Umbilical cord (tissue), 1 donor: ENCODE measurements at regions not wholly inside any gene's neighbourhood (a gene's known extent, or its start where the extent isn't known, plus 50 kb on each side); places are given as distances from the start of the nearest gene placed in this dataset.
"Not testable (repeated sequence)": the region's sequence is repeated elsewhere in the genome, so short reads cannot be mapped to it uniquely, and the experiment has no call there.

Experiments
- DNase-seq: peaks from one replicate; pipeline ENCODE4 v3.0.0-alpha.2; 2015; ENCODE audit warnings: low spot score

DNA sequence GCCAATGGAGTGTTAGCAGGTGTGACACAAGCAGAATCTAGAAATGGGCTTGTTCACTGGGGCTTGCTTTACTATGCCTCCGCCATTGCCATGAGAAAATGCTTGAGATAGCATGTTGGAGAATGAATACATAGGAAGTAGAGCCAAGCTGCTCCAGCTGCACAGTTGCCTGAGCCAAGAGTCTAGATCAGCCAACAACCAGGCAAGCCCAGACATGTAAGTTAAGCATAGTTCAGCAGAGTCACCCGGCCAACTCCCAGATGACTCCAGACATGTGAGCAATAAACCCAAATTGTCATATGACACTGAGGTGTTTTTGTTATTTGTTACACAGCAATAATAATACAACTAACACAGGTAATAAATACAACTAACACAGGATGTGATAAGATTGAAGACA is 167.9 kb downstream of the HAO1 start:
- no peak for DNase-seq

DNA sequence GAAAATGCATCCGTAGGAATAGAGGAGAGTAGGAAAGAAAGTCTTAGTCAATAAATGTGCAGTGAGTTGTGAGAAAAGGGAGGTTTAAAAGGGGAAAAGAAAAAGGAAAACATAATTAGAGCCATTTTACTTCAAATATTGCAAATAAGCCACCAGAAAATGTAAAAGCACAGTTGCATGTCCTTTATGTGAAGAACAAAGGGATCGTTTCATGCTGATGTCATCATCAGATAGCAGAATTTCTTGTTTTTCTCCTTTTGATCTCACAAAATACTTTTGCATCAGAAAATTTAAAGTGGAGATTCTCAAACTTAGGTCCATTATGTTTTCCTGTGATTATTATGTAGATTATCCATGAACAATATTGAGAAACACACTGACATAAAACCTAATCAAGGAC is 166.7 kb downstream of the HAO1 start:
- DNase-seq: no peak

DNA sequence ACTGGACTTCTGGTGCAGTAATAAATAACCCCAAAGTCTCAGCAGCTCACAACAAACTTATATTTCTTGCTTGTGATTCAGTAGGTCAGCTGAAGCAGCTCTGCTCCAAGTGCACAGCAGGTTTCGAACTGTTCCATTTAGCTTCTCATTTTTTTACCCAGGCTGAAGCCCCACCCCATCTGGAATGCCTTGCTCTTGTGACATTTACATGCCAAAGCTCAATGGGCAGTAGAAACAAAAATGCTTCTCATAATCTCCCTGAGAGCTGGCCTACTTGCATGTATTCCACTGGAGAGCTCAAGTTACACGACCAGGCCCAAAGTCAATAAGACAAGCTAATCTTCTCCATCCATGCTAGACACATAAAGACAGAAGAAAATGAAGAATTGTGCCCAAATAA is 165.2 kb downstream of the HAO1 start:
- no peak for DNase-seq

DNA sequence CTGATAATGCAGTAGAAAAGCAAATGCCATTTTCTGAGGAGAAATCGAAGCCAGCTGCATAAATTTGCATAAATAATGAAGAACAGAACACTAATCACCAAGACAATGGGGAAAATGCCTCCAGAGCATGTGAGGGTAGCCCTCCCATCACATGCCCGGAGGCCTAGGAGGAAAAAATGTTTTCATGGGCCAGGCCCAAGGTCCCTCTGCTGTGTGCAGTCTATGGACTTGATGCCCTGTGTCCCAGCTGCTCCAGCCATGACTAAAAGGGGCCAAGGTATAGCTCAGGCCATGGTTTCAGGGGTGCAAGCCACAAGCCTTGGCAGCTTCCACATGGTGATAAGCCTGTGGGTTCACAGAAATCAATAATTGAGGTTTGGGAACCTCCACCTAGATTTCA is 164.1 kb downstream of the HAO1 start:
- DNase-seq: no peak

DNA sequence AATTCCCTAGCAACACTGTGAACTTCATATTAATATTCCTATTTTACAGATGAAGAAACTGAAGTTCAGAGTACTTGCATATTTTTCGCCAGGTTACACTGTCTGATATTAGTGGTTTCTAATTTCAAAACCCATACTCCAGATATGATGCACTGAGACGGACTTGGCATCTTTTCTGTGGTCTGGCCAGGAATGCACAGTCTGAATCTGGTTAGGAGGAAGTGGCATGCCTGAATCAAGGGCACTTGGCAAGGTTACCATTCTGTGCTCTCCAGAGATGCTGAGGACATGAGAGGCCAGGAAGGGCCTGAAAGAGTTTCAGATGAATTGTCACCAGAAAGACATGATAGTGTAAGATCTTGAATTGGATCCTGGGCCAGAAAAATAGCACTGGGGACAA is 150.1 kb downstream of the HAO1 start:
- DNase-seq: no peak

DNA sequence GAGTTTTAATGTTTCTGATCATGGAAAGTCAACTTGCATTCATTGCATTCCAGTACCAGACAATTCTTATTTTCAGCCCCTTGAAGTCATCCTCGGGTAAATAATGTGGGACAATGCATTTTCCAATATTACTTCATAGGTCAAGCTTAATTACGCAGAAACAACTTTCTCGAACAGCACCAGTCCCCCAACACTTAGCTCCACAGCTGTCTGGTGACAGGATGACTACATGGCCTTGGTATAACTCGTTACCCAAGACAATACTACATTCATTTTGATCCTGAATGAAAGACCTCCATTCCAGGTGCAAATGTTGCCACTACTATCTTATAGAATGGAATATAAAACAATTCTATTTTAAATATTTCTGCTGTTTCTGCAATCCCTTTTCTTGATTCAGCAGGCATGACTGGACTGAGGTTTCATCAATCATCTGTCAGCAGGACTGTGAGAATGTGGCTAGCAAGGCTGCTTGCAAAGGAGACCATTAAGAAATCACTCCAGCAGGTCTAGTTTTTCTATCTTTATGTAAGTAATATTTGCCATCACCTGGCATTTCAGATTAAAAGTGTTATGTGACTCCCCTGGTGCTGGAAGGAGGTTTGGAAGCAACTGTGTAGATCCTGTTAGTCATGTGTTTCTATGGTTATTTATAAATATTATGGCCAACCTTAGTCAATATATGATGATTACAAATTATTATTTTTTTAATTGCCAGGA is 147.9 kb downstream of the HAO1 start:
- DNase-seq: no peak

DNA sequence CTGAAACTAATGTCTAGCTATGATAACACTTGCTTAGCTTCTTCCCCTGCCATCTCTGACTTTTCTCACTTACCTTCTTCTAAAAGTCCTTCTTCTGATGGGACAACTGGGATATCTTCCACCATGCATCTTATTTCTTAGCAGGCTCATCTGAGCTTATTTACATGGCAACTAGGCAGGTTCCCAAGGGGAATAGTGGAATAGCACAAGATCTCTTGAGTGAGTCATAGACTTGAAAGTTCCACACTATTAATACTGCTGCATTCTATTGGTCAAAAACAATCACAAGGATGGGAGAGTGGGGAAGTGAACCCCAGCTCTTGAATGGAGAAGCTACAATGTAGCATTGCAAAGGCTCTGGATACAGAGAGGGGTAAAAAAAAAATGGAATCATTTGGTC is 142.1 kb downstream of the HAO1 start:
- DNase-seq: no peak

DNA sequence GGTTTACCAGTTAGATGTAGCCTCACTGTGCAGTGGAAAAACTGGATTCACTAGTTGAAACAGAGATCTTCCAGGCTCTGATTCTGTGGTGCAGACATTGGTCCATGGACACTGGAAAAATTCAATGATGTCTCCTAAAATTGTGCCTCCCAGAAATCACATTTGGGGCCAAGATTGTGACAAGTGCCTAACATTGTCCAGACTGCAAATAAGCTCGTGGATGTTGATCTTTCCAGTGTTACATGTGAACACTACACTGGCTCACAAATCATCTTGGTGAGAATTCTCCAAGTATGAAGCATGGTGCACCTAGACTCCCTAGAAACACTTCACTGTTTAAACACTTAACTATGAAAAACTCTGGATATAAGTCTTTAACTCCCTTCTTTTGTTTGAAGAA is 140.4 kb downstream of the HAO1 start:
- DNase-seq: no peak

DNA sequence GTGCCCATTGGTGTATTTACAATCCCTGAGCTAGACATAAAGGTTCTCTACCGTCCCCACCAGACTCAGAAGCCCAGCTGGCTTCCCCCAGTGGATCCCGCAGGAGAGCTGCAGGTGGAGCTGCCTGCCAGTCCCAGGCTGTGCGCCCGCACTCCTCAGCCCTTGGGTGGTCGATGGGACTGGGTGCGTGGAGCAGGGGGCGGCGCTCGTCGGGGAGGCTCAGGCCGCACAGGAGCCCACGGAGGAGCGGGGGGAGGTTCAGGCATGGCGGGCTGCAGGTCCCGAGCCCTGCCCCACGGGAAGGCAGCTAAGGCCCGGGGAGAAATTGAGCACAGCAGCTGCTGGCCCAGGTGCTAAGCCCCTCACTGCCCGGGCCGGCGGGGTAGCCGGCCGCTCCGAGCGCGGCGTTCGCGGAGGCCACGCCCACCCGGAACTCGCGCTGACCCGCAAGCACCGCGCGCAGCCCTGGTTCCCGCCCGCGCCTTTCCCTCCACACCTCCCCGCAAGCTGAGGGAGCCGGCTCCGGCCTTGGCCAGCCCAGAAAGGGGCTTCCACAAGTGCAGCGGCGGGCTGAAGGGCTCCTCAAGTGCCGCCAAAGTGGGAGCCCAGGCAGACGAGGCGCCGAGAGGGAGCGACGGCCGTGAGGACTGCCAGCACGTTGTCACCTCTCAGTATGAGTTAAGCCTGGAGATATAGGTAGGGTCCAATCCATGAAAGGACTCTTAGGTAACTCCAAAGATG is 136.7 kb downstream of the HAO1 start:
- DNase-seq: not testable (repeated sequence)

DNA sequence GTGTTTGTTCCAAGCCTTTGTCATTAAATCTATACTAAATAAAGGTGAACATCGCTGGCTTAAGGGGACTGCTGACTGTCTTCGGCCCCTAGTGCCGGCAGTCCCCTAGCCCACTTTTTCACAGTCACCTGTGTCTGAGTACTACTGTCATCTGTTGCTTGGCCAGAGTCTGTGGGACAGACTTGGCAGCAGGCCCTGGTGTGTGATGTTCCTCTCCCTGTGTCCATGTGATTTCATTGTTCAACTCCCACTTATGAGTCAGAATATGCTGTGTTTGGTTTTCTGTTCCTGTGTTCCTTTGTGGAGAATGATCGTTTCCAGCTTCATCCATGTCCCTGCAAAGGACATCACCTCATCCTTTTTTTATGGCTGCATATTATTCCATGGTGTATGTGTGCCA is 133.4 kb downstream of the HAO1 start:
- DNase-seq: no peak

DNA sequence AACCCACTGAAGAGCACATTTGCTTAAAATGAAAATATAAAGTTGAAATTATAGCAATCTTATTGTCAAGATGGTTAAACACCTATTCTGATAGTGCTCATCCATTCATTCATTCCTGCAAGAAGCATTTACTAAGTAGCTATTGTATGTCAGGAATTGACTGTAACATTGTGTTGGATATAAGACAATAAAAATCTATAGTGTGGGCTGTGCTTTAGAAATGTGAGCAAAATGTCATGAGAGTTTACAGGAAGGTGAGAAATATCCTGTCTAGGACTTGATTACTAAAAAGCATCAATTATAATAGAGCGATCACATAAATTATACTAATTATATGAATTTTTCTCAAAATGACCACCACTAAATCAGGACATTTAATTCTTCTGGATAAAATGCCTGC is 123.0 kb downstream of the HAO1 start:
- no peak for DNase-seq

DNA sequence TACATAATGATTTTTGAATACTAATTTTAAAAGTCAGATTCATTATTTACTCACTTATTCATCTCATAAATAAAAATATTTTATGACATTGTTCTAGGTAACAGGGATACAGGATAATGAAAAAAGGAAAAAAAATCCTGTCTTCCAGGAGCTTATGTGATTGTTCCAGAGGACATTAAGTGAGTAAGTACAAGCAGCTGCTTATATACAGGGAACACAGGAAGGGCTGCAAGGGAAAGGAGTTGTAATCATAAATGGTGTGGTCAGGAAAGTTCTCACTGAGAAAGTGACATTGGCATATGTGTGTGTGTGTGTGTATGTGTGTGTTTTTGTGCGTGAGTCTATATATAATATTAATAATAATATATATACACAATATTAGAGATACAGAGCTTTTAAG is 121.8 kb downstream of the HAO1 start:
- no peak for DNase-seq

DNA sequence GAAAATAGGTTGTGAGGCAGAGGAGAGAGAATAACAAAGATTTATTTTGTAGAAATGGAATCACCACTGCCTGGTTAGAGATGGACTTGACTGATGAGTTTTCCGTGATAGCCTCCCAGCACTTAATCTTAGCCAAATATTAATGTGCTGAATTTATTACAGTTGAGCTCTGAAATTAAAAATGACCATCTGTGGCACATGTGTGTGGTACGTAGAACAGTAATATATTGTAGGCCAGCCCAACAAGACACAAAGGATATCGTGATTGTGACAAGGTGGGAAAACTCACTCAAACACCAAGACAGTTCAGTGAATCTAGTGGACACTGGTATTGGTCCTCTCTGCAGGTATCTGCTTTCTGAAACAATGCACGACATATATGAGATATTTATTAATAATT is 119.4 kb downstream of the HAO1 start:
- no peak for DNase-seq

DNA sequence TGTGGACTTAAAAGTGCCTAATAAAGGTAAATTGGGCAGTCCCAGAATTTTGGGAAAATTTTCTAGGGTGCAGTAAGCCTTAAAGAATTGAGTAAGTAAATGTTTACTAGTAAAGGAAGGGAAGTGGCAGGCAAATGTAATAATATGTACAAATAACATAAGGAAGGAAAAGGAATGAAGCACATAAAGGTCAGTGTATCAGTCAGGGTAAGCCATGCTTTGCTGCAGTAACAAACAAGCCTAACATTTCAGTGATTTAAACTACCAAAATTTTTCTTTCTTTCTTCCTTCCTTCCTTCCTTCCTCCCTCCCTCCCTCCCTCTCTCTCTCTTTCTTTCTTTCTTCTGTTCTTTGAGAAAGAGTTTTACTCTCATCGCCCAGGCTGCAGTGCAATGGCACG is 117.5 kb downstream of the HAO1 start:
- DNase-seq: no peak

DNA sequence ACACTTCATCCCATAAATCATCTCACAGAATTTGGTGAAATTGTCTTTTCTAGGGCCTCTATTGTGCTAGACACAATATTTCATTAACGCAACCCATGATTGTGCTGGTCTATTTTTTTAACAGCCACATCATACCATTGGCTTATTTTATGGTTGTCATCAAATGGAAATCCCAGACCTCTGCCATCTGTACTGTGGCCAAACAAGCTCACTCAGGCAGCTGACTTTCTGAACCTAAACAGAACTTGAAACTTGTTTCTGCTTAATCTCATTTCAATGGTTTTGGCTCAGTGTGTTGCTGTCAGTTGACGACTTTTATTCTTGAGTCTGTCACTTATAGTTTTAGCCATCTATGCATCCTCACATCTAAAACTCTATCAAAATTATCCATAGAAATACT is 111.8 kb downstream of the HAO1 start:
- no peak for DNase-seq

DNA sequence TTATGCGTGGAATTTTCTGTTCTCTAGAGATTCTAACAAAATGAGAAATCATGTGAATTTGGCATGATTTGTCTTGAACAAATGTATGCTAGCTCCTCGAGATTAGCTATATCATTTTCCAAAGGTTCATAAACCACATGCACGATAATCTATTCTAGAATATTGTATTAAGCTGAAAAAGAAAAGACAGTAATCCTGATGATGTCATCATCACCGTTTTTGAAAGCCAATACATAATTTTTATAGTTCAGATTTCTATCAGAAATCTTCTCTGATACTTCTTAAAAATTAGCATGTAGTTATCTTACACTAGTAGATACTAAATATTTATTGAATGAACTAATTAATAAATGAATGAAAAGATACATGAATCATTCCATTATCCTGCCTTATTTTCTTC is 111.2 kb downstream of the HAO1 start:
- no peak for DNase-seq

DNA sequence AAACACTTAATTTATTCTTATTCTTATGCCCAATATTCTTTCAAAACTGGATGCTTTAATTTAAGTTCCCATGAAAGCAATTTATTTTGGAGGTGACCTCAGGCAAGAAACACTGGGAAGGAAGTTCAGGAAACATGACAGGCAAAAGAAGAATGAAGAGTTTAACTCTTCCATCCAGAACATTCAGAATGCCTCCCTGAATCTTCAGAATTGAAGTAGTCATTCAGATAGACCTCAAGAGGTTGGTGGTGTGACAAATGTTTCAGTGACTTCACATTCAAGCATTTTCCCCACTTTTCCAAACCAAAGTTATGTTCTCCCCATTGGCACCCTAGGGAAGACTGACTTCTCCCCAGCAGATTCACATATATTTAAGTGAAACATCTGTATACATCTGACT is 110.5 kb downstream of the HAO1 start:
- DNase-seq: no peak
